Neural cell (in vitro differentiated cells): ENCODE measurements at regions not wholly inside any gene's neighbourhood (a gene's known extent, or its start where the extent isn't known, plus 50 kb on each side); places are given as distances from the start of the nearest gene placed in this dataset.

ENCODE experiments used
- H2AFZ ChIP-seq: fragments of 200-600, 300-800 bp; sonication (generic), shearing (Covaris generic); 2 replicates; pipeline ENCODE4 v1.6.0; 2014; ENCODE audit warnings: low read depth, mild to moderate bottlenecking, antibody characterized with exemption, low read length, moderate library complexity
- H3F3A ChIP-seq: fragments of 200-600 bp; shearing (Covaris generic); 2 replicates; pipeline ENCODE4 v1.6.1; 2016; ENCODE audit warnings: mild to moderate bottlenecking, moderate library complexity, mixed read lengths, antibody characterized with exemption, low read length; ENCODE audit not compliant: insufficient read depth, poor library complexity, severe bottlenecking
- H3K27ac ChIP-seq: fragments of 200-600, 300-800 bp; sonication (generic), shearing (Covaris generic); 2 replicates; pipeline ENCODE4 v1.5.1; 2014; ENCODE audit warnings: mild to moderate bottlenecking, low read length, moderate library complexity
- H3K27me3 ChIP-seq: fragments of 300-800, 200-600 bp; sonication (generic), shearing (Covaris generic); 2 replicates; pipeline ENCODE4 v1.6.0; 2014; ENCODE audit warnings: mild to moderate bottlenecking, low read depth, low read length, moderate library complexity; ENCODE audit not compliant: insufficient read depth
- H3K36me3 ChIP-seq: fragments of 300-800, 200-600 bp; sonication (generic), shearing (Covaris generic); 2 replicates; pipeline ENCODE4 v1.5.1; 2014; ENCODE audit warnings: mild to moderate bottlenecking, antibody characterized with exemption, low read length, moderate library complexity; ENCODE audit not compliant: insufficient read depth
- H3K4me2 ChIP-seq: fragments of 300-800, 200-600 bp; sonication (generic), shearing (Covaris generic); 2 replicates; pipeline ENCODE4 v1.6.0; 2014; ENCODE audit warnings: mild to moderate bottlenecking, low read length
- H3K4me3 ChIP-seq: fragments of 300-800, 200-600 bp; sonication (generic), shearing (Covaris generic); 2 replicates; pipeline ENCODE4 v1.5.1; 2014; ENCODE audit warnings: mild to moderate bottlenecking, low read length, moderate library complexity
- H3K79me2 ChIP-seq: fragments of 200-600 bp; shearing (Covaris generic); replicated peaks from 2 replicates; pipeline ENCODE4 v1.6.0; 2014; ENCODE audit warnings: mild to moderate bottlenecking, low read length, moderate library complexity; ENCODE audit not compliant: insufficient read depth
- H3K9ac ChIP-seq: fragments of 300-800, 200-600 bp; sonication (generic), shearing (Covaris generic); 2 replicates; pipeline ENCODE4 v1.6.1; 2016; ENCODE audit warnings: mild to moderate bottlenecking, low read length, mixed read lengths
- H3K9me2 ChIP-seq: fragments of 200-600 bp; shearing (Covaris generic); 2 replicates; pipeline ENCODE4 v1.6.1; 2016; ENCODE audit warnings: mild to moderate bottlenecking, low read length, mixed read lengths; ENCODE audit not compliant: insufficient read depth
- H3K9me3 ChIP-seq: fragments of 200-600, 300-800 bp; sonication (generic), shearing (Covaris generic); 2 replicates; pipeline ENCODE4 v1.6.1; 2016; ENCODE audit warnings: mild to moderate bottlenecking, mixed run types, low read length, moderate library complexity, mixed read lengths
- H4K20me1 ChIP-seq: fragments of 200-600 bp; shearing (Covaris generic); 2 replicates; pipeline ENCODE4 v1.6.1; 2016; ENCODE audit warnings: mild to moderate bottlenecking, mixed run types; ENCODE audit not compliant: insufficient read depth
- EP300 ChIP-seq: fragments of 450-650 bp; conservative IDR thresholded peaks from 2 replicates; pipeline ENCODE4 v1.6.1; 2014; ENCODE audit warnings: antibody characterized with exemption, mild to moderate bottlenecking, moderate library complexity; ENCODE audit not compliant: poor library complexity, severe bottlenecking
- EZH2 ChIP-seq: fragments of 200-600, 300-800 bp; shearing (Covaris generic), sonication (generic); IDR thresholded peaks from 2 replicates; pipeline ENCODE4 v1.6.1; 2014; ENCODE audit warnings: antibody characterized with exemption, low read length, borderline replicate concordance, mild to moderate bottlenecking; ENCODE audit not compliant: insufficient read depth, poor library complexity, severe bottlenecking
- MXI1 ChIP-seq: fragments of 450-650 bp; conservative IDR thresholded peaks from 2 replicates; pipeline ENCODE4 v1.6.1; 2014; ENCODE audit warnings: antibody characterized with exemption, mild to moderate bottlenecking; ENCODE audit not compliant: poor library complexity, severe bottlenecking
- POLR2AphosphoS5 ChIP-seq: IDR thresholded peaks from 2 replicates; pipeline ENCODE4 v1.6.1; 2012
- RAD21 ChIP-seq: fragments of 450-650 bp; conservative IDR thresholded peaks from 2 replicates; pipeline ENCODE4 v1.6.1; 2014; ENCODE audit warnings: antibody characterized with exemption, mild to moderate bottlenecking, moderate library complexity
- SMC3 ChIP-seq: fragments of 450-650 bp; conservative IDR thresholded peaks from 2 replicates; pipeline ENCODE4 v1.6.1; 2014; ENCODE audit warnings: antibody characterized with exemption, mild to moderate bottlenecking, moderate library complexity; ENCODE audit not compliant: poor library complexity
- TAF1 ChIP-seq: IDR thresholded peaks from 2 replicates; pipeline ENCODE4 v1.6.1; 2012; ENCODE audit warnings: low read depth
- TF ChIP-seq, protein P1 (sequence below): IDR thresholded peaks from 2 replicates; pipeline ENCODE4 v1.6.1; 2012; ENCODE audit warnings: borderline replicate concordance
- TF ChIP-seq, protein P2 (sequence below): fragments of 450-650 bp; IDR thresholded peaks from 2 replicates; pipeline ENCODE4 v1.5.1; 2014; ENCODE audit warnings: antibody characterized with exemption, mild to moderate bottlenecking, moderate library complexity; ENCODE audit not compliant: poor library complexity, severe bottlenecking

DNA sequence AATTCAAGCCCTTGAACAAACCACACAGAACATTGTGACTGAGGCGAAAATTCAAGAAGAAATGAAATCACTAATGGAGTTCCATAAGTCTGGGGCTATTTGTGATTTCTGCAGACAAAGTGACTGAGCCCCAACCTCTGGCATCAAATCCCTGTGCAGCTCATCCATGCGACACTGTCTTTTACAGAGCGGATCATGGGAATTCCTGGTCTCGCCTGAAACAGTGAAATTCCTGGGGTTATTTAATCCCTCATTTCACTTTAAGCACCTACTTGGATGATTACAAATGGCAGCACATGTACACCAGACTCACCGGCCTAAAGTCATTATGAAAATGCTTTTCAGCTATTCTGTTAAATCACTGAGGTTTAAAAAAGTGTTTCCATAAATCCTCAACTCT, 102.4 kb upstream of the CDH4 start:
- Histone ChIP-seq H3K79me2 (no peaks in the 10 kb centered on the region), H3K4me3 (no peak overlapping the region), H3K4me2 (no peak overlapping the region), H4K20me1 (no peaks in the 10 kb centered on the region), H2AFZ (no peak overlapping the region), H3K9me3 (no peaks in the 10 kb centered on the region), H3K9me2 (no peaks in the 10 kb centered on the region), H3K9ac (no peak overlapping the region), H3K27ac (no peak overlapping the region), H3K27me3 (no peaks in the 10 kb centered on the region), H3F3A (no peaks in the 10 kb centered on the region), H3K36me3 (no peaks in the 10 kb centered on the region)
- TF ChIP-seq EZH2 = no peak
- no peak for TF ChIP-seq MXI1
- no peak for TF ChIP-seq POLR2AphosphoS5
- TF ChIP-seq, protein P1, sequence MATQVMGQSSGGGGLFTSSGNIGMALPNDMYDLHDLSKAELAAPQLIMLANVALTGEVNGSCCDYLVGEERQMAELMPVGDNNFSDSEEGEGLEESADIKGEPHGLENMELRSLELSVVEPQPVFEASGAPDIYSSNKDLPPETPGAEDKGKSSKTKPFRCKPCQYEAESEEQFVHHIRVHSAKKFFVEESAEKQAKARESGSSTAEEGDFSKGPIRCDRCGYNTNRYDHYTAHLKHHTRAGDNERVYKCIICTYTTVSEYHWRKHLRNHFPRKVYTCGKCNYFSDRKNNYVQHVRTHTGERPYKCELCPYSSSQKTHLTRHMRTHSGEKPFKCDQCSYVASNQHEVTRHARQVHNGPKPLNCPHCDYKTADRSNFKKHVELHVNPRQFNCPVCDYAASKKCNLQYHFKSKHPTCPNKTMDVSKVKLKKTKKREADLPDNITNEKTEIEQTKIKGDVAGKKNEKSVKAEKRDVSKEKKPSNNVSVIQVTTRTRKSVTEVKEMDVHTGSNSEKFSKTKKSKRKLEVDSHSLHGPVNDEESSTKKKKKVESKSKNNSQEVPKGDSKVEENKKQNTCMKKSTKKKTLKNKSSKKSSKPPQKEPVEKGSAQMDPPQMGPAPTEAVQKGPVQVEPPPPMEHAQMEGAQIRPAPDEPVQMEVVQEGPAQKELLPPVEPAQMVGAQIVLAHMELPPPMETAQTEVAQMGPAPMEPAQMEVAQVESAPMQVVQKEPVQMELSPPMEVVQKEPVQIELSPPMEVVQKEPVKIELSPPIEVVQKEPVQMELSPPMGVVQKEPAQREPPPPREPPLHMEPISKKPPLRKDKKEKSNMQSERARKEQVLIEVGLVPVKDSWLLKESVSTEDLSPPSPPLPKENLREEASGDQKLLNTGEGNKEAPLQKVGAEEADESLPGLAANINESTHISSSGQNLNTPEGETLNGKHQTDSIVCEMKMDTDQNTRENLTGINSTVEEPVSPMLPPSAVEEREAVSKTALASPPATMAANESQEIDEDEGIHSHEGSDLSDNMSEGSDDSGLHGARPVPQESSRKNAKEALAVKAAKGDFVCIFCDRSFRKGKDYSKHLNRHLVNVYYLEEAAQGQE = no peak
- TF ChIP-seq, protein P2, sequence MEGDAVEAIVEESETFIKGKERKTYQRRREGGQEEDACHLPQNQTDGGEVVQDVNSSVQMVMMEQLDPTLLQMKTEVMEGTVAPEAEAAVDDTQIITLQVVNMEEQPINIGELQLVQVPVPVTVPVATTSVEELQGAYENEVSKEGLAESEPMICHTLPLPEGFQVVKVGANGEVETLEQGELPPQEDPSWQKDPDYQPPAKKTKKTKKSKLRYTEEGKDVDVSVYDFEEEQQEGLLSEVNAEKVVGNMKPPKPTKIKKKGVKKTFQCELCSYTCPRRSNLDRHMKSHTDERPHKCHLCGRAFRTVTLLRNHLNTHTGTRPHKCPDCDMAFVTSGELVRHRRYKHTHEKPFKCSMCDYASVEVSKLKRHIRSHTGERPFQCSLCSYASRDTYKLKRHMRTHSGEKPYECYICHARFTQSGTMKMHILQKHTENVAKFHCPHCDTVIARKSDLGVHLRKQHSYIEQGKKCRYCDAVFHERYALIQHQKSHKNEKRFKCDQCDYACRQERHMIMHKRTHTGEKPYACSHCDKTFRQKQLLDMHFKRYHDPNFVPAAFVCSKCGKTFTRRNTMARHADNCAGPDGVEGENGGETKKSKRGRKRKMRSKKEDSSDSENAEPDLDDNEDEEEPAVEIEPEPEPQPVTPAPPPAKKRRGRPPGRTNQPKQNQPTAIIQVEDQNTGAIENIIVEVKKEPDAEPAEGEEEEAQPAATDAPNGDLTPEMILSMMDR = no peak
- TF ChIP-seq TAF1 = no peak
- TF ChIP-seq EP300 = no peak
- TF ChIP-seq RAD21 = no peak
- no peak for TF ChIP-seq SMC3

DNA sequence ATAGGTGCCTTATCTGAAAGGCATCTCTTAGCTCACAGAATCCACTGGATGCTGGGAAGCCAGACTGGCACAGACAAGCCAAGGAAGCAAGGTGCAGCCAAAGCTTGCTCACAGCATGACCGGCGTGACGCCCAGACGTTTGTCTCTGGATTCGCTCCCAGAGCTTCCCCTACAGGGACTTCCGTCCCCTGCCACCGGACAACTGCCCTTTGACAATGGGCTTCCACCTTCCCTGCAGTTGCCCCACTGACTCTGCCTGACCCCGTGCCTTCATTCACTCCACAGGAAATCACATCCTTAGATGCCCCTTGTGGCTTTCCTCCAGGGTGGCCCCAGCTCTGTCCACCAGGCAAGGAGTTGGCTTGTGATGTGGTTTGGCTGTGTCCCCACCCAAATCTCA, 94.8 kb upstream of the CDH4 start:
- Histone ChIP-seq H3K27ac (no peak overlapping the region), H3K79me2 (no peaks in the 10 kb centered on the region), H3K4me2 (no peak overlapping the region), H4K20me1 (no peaks in the 10 kb centered on the region), H2AFZ (no peak overlapping the region), H3F3A (no peaks in the 10 kb centered on the region), H3K9me3 (no peaks in the 10 kb centered on the region), H3K36me3 (no peaks in the 10 kb centered on the region), H3K9ac (no peak overlapping the region), H3K27me3 (no peaks in the 10 kb centered on the region), H3K9me2 (no peaks in the 10 kb centered on the region), H3K4me3 (no peak overlapping the region)
- TF ChIP-seq, protein P2 = no peak
- TF ChIP-seq, protein P1 = no peak
- TF ChIP-seq SMC3 (no peak), TAF1 (no peak)
